HG02763 (cell line): ENCODE measurements at regions not wholly inside any gene's neighbourhood (a gene's known extent, or its start where the extent isn't known, plus 50 kb on each side); places are given as distances from the start of the nearest gene placed in this dataset.

Source experiments
- ATAC-seq: cut with Tn5 transposase; IDR thresholded peaks from one replicate; pipeline ENCODE4 v1.9.1; 2021; ENCODE audit warnings: mild to moderate bottlenecking, moderate library complexity; ENCODE audit not compliant: unreplicated experiment

DNA sequence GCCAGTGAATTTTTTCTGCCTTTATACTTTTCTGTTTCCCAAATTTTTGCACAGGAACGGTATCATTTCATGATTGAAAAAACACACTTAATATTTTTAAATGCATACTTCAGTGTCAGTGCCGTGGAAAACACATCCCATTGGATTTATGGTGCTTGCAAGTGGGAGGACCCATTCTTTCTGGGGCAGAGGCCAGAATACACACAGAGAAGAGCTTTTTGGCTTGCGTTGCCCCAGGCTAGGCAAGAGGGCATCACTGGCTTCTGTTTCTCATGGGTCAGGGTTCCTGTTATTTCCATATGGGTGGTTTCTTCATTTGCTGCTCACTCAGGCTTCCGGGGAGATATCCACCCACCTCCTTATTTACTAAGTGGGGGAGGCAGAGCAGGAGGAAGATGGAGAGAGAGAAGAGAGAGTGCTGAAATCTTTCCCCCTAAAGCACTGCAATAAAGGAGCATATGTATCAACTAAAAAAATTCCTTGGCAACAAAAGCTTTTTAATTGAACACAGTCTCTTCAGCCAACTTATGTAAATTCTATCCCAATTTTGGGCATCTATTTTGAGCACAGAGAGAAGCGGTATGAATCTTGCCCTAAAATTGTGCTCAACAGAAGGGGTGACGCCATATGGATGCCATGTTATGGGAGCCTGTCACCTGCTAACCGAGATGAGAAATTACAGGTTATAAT is 66.0 kb upstream of the KIRREL3 start:
- no peak for ATAC-seq

DNA sequence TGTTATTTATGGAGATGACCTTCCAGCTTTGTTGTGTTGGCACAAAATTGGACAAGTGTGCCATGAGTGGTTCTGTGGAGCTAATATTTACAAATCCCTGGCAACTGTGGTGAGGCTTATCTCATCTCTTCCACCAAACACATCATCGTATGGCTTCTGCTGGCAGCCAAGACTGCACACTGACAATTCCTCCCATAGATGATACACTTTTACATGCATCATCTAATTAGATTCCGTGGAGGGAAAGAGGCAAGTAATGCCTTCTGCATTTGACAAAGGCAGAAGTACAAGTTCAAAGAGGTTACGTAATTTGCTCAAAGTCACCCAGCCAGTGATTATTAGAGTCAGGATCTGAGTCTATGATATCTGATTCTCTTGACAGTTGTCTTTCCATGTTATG is 62.7 kb upstream of the KIRREL3 start:
- ATAC-seq = no peak

DNA sequence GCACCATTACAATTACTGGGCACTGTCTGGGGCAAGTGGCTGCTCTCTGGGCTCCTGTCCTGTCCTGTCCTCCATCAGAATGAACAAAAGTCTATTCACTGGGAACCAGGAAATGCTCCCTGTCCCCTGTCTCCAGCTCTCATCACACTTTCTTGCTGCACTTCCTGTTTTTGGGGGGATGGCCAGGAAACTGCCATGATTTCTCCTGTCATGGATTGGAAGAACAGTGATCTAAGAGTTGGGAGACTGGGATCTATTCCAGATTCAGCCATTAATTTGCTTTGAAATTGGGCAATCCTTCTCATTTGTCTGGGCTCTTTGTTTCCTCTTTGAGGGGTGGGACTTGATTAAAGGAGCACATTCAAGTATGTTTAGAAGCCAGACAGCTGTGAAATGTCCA is 61.4 kb upstream of the KIRREL3 start:
- no peak for ATAC-seq

DNA sequence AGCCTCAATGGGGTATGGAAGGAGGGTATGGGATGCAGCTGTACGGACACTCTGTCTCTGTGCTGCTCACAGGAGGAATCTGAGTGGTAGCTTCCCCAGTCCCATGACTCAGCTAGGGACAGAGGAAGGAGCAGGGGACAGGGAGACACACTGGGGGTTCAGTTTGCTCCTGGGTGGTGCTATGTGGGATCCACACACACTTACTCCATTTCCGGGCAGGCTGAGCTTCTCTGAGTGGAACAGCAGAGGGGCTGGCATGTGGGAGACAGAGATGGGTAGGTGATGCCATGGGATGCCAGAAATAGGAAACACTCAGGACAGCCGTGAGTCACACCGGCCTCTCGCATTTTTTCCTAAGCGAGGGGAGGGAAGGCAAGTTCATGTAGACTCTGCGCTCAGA is 59.2 kb upstream of the KIRREL3 start:
- ATAC-seq = no peak

DNA sequence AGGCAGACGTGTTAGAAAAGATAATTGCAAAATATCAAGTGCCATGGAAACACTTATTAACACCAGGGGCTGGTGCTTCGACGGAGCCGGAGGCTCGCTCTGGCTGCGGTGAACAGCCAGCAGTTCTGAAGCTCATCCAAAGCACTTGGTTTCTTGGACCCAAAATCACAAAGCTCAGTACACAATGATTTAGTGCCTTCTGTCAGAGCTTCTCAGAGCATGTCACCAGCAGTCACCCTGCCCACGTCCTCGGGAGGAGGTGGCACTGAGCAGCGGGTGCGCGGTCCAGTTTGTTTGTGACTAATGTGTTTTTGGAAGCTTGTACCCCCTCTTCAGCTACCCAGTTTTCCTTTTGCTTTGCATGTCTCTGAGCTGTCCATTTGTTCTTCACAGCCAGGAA is 58.7 kb upstream of the KIRREL3 start:
- ATAC-seq = no peak

DNA sequence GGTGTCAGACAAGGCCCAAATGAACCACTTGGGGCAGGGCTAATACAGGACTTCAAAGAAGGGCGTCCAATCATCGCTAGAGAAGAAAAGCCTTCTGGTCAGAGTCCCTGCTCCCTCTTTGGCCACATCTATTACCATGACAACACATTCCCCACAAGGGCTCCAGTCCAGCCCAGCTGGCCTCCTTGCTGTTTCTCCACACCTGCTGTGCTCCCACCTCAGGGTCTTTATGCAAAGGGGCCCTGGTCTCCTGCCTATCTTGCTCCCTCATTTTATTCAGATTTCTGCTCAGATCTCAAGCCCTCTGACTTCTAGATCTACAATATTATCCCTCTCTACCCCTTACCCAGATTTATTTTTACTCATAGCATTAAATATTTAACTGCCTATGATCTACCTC is 58.0 kb upstream of the KIRREL3 start:
- no peak for ATAC-seq

DNA sequence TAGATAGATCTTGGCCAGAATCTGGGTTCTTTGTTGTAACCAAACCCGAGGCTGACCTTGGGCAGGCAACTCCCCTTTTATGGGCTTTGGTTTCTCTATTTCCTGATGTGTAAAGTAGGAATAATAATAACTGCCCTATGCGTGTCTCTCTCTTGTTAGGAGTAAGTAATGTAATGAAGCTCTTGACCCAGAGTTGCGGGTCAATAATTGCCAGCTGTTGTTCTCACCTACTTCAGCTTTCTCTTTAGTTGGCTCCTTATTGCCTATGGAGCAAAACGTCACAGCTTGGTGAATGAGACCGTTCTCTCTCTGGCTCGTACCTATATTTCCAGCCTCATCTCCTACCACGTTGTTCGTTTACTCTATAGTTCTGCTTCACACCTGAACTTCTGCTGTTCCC is 56.6 kb upstream of the KIRREL3 start:
- ATAC-seq = no peak

DNA sequence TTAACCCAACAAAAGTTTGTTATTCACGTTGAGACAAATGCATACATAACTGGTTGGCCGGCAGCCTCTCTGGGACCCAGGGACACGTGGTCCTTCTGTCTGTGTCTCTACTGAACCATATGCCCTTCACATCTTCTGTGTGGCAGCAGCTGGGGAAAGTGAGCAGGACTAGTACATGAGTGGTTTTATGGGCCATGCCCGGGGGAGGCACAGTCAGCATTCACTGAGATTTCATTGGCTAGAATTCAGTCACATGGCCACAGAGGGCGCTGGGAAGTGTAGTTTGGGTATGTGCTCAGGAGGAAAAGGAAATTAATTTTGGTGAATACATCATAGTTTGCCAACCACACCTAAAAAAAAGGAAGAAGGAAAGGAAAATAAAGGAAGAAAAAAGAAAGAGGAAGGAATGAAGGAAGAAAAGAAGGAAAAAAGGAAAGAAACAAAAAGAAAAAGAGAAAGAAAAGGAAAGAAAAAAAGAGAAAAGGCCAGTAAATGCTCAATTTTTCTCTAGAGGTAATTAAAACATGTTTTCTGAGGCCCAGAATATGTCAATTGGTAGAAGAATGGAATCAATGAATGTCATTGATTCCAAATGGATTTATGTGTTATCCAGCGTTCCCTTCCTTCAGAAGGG is 55.9 kb upstream of the KIRREL3 start:
- no peak for ATAC-seq

DNA sequence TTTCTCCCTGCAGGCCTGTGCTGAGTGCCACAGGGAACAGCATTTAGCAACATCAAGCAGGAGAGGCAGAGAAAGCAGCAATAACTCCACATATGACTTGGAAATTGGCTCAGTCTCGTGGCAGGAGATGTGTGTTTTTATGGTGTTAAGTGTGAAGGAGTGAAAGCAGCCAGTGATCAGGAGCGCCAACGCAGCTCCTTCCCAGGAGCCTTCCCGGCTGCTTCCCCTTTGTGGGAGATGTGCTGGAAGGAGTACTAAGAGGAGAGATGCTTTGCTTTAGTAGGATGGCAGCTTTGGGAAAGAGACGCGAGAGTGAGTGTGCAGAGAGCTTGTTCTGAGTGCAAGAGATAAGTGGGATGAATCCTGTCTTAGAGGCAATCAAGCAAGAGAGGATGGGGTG is 54.7 kb upstream of the KIRREL3 start:
- ATAC-seq = no peak

DNA sequence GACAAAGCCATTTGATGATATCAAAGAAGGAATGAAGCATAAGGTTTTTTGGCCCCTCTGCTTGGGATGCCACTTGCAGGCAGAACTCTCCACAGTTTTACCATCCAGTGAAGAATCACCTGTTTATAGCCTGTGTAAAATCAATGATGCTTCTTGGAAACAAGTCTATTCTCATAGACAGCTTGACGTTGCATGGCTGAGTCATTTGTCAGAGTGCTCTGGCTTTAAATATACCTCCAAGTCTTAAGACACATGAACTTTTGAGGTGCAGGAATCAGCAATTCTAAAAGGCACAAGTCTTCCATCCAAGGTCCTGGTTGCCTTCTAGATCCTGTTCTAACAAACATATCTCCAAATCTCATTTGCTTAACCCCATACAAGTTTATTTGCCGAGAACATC is 53.6 kb upstream of the KIRREL3 start:
- no peak for ATAC-seq

DNA sequence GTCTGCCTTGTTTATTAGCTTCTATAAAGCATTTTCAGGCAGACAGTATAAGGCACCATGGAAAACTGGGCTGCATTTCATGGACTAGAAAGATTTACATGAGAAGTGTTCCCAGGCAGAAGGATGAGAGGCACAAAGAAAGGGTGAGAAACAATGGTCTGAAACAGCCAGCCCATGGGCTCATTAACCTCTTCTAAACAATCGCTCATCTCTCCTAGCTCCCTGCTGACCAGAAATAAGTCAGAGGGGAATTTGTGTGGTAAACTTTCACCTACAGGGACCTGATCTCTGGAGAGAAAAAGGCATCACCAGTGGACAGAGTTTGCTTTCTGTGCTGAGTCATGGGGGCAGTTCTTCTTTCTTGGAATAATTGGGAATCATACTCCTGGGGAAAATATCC is 51.8 kb upstream of the KIRREL3 start:
- no peak for ATAC-seq
